SU-DHL-6 (cell line): ENCODE measurements at regions not wholly inside any gene's neighbourhood (a gene's known extent, or its start where the extent isn't known, plus 50 kb on each side); places are given as distances from the start of the nearest gene placed in this dataset.

Experiments used
- EZH2phosphoT487 ChIP-seq: fragments of 200-600 bp; sonication (generic), shearing (Covaris generic); conservative IDR thresholded peaks from 2 replicates; pipeline ENCODE4 v1.6.1; 2018; ENCODE audit warnings: mild to moderate bottlenecking, antibody characterized with exemption, low read length, moderate library complexity, mixed read lengths
- TF ChIP-seq, protein P1 (sequence below): fragments of 200-600 bp; sonication (generic); IDR thresholded peaks from one replicate; pipeline ENCODE4 v1.5.1; 2017; ENCODE audit warnings: antibody characterized with exemption, mild to moderate bottlenecking, low read length, moderate library complexity; ENCODE audit not compliant: insufficient read depth, poor library complexity, severe bottlenecking

DNA sequence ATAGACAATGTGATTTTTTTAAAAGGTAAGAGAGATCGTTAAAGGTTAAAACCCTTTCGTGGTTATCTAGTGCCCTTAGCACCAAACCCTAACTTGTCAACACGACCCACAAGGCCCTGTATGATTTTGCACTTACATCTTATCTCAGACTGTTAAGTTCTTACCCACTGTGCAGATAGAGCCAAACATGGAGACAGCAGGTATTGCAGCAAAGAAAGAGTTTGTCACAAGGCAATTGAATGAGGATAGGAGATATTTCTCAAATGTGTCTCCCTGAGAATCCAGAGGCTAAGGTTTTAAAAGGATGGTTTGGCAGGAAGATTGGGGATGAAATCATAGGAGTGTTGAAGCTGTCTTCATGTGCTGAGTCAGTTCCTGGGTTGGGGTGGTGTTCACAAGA, 313.4 kb downstream of the AEBP2 start:
- TF ChIP-seq, protein P1, sequence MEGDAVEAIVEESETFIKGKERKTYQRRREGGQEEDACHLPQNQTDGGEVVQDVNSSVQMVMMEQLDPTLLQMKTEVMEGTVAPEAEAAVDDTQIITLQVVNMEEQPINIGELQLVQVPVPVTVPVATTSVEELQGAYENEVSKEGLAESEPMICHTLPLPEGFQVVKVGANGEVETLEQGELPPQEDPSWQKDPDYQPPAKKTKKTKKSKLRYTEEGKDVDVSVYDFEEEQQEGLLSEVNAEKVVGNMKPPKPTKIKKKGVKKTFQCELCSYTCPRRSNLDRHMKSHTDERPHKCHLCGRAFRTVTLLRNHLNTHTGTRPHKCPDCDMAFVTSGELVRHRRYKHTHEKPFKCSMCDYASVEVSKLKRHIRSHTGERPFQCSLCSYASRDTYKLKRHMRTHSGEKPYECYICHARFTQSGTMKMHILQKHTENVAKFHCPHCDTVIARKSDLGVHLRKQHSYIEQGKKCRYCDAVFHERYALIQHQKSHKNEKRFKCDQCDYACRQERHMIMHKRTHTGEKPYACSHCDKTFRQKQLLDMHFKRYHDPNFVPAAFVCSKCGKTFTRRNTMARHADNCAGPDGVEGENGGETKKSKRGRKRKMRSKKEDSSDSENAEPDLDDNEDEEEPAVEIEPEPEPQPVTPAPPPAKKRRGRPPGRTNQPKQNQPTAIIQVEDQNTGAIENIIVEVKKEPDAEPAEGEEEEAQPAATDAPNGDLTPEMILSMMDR: no peak
- no peak for TF ChIP-seq EZH2phosphoT487
